GM12878 (cell line): ENCODE measurements at regions not wholly inside any gene's neighbourhood (a gene's known extent, or its start where the extent isn't known, plus 50 kb on each side); places are given as distances from the start of the nearest gene placed in this dataset.

Experiments used
- ATAC-seq: fragments of 200-7000 bp; cut with Tn5 transposase; 3 replicates; pipeline ENCODE4 v1.9.1; 2020; ENCODE audit warnings: mild to moderate bottlenecking, moderate library complexity
- BruUV-seq: library from RNA; stranded (reverse); fragments of 400-500 nt; replicated peaks from 2 replicates; lab custom pipeline; 2021; lab: Mats Ljungman, UMichigan
- CTCF ChIA-PET: fragments of 300-600 bp; sonication (Branson Sonifier 250); formaldehyde crosslinking; extraction: SDS; loops from one replicate; lab custom pipeline; 2021; ENCODE audit warnings: inconsistent platforms; lab: Yijun Ruan, JAX
- POLR2A ChIA-PET: fragments of 350-600 bp; formaldehyde crosslinking; extraction: SDS; loops from one replicate; lab custom pipeline; 2021; ENCODE audit warnings: inconsistent platforms; lab: Charles Lee
- RAD21 ChIA-PET: fragments of 300-600 bp; sonication (Branson Sonifier 250); formaldehyde crosslinking; loops from one replicate; lab custom pipeline; 2023; ENCODE audit warnings: antibody characterized with exemption; ENCODE audit not compliant: unreplicated experiment; lab: Charles Lee
- SMC1A ChIA-PET: fragments of 300-600 bp; sonication (Branson Sonifier 250); formaldehyde crosslinking; loops from one replicate; lab custom pipeline; 2023; ENCODE audit not compliant: unreplicated experiment, uncharacterized antibody; lab: Charles Lee
- DNase-seq: peaks from one replicate; pipeline ENCODE4 v3.0.0-alpha.2; 2011; ENCODE audit warnings: low read depth, low spot score
- FAIRE-seq: peaks from 3 replicates; lab custom pipeline; 2011; peaks lifted over from hg19 to GRCh38; lab: Jason Lieb, UNC
- H2AFZ ChIP-seq: 2 replicates; pipeline ENCODE4 v1.6.0; 2011; ENCODE audit warnings: low read depth, low read length, control low read depth; ENCODE audit not compliant: control insufficient read depth
- H3K27ac ChIP-seq: 2 replicates; pipeline ENCODE4 v1.5.1; 2011; ENCODE audit warnings: control low read depth; ENCODE audit not compliant: control insufficient read depth, insufficient read depth
- H3K27me3 ChIP-seq, 2 experiments: replicated peaks in 1 of 2; 2 replicates each; pipeline versions ENCODE4 v1.6.0 to v1.6.1; 2011; ENCODE audit warnings: low read length in 1 of 2; ENCODE audit not compliant: control insufficient read depth in 2 of 2, insufficient read depth in 2 of 2
- H3K36me3 ChIP-seq, 2 experiments: 2 replicates each; pipeline ENCODE4 v1.5.1; 2011; ENCODE audit warnings: low read length in 1 of 2; ENCODE audit not compliant: control insufficient read depth in 2 of 2, insufficient read depth in 2 of 2
- H3K4me1 ChIP-seq: 2 replicates; pipeline ENCODE4 v1.6.1; 2011; ENCODE audit warnings: mild to moderate bottlenecking, low read length, moderate library complexity, mixed read lengths; ENCODE audit not compliant: control insufficient read depth, insufficient read depth
- H3K4me2 ChIP-seq: 2 replicates; pipeline ENCODE4 v1.6.0; 2011; ENCODE audit warnings: control low read depth; ENCODE audit not compliant: control insufficient read depth, insufficient read depth
- H3K4me3 ChIP-seq: fragments of 200-600 bp; sonication (generic); 2 replicates; pipeline ENCODE4 v1.5.1; 2016
- H3K79me2 ChIP-seq: 2 replicates; pipeline ENCODE4 v1.6.0; 2011; ENCODE audit warnings: low read length; ENCODE audit not compliant: control insufficient read depth, insufficient read depth
- H3K9ac ChIP-seq: 2 replicates; pipeline ENCODE4 v1.8.0; 2011; ENCODE audit warnings: low read length, control low read depth, mixed read lengths; ENCODE audit not compliant: control insufficient read depth, insufficient read depth
- H3K9me3 ChIP-seq: replicated peaks from 3 replicates; pipeline ENCODE4 v1.5.1; 2011; ENCODE audit warnings: mild to moderate bottlenecking, low read length; ENCODE audit not compliant: control insufficient read depth, insufficient read depth
- H4K20me1 ChIP-seq: 2 replicates; pipeline ENCODE4 v1.6.0; 2011; ENCODE audit not compliant: control insufficient read depth, insufficient read depth
- ATF2 ChIP-seq: IDR thresholded peaks from 2 replicates; pipeline ENCODE4 v1.6.1; 2012; ENCODE audit warnings: low read length, inconsistent platforms
- GATAD2B ChIP-seq: fragments of 450-650 bp; conservative IDR thresholded peaks from 2 replicates; pipeline ENCODE4 v1.6.1; 2017; ENCODE audit warnings: low read depth, mild to moderate bottlenecking, moderate library complexity
- IKZF1 ChIP-seq: fragments of 450-650 bp; conservative IDR thresholded peaks from 2 replicates; pipeline ENCODE4 v1.6.1; 2017; ENCODE audit warnings: antibody characterized with exemption, mild to moderate bottlenecking
- IRF4 ChIP-seq: IDR thresholded peaks from 2 replicates; pipeline ENCODE4 v1.6.1; 2011; ENCODE audit warnings: low read depth, low read length
- NFYA ChIP-seq: IDR thresholded peaks from 2 replicates; pipeline ENCODE4 v1.6.1; 2011; ENCODE audit warnings: low read depth, mild to moderate bottlenecking, low read length, improper control_type of control experiment, borderline replicate concordance
- NR2C2 ChIP-seq: IDR thresholded peaks from 2 replicates; pipeline ENCODE4 v1.6.1; 2011; ENCODE audit warnings: borderline replicate concordance, low read depth; ENCODE audit not compliant: control insufficient read depth, insufficient read length
- POLR2AphosphoS5 ChIP-seq: IDR thresholded peaks from 2 replicates; pipeline ENCODE4 v1.6.1; 2011; ENCODE audit warnings: mild to moderate bottlenecking, low read length, inconsistent platforms
- REST ChIP-seq: IDR thresholded peaks from 2 replicates; pipeline ENCODE4 v1.6.1; 2012; ENCODE audit warnings: mild to moderate bottlenecking, low read depth, low read length
- SIN3A ChIP-seq: IDR thresholded peaks from 2 replicates; pipeline ENCODE4 v1.6.1; 2012; ENCODE audit warnings: low read depth, low read length, improper control_type of control experiment
- SIX5 ChIP-seq: IDR thresholded peaks from 2 replicates; pipeline ENCODE4 v1.6.1; 2011; ENCODE audit warnings: mild to moderate bottlenecking, low read depth, low read length, moderate library complexity; ENCODE audit not compliant: severe bottlenecking
- SMAD5 ChIP-seq: IDR thresholded peaks from 2 replicates; pipeline ENCODE4 v1.6.1; 2016; ENCODE audit warnings: antibody characterized with exemption, low read depth
- YBX1 ChIP-seq: fragments of 450-650 bp; IDR thresholded peaks from 2 replicates; pipeline ENCODE4 v1.6.1; 2016; ENCODE audit warnings: antibody characterized with exemption
- ZNF217 ChIP-seq: fragments of 450-650 bp; IDR thresholded peaks from 2 replicates; pipeline ENCODE4 v1.6.1; 2017; ENCODE audit warnings: antibody characterized with exemption, mild to moderate bottlenecking
- ZNF24 ChIP-seq: fragments of 450-650 bp; IDR thresholded peaks from 2 replicates; pipeline ENCODE4 v1.6.1; 2017; ENCODE audit warnings: antibody characterized with exemption, mild to moderate bottlenecking
- ZSCAN29 ChIP-seq: fragments of 450-650 bp; IDR thresholded peaks from 2 replicates; pipeline ENCODE4 v1.6.1; 2017; ENCODE audit warnings: mild to moderate bottlenecking, moderate library complexity
- WGBS: methylation state at CpG from one replicate; pipeline ENCODE4 v1.1.6; 2016; ENCODE audit warnings: low lambda C conversion rate; ENCODE audit not compliant: insufficient replicate concordance, insufficient coverage; ENCODE audit errors: missing lambda C conversion rate; 5-methylcytosine and 5-hydroxymethylcytosine counted together
- in situ Hi-C: fragments of 300-500 bp; cut with MboI; formaldehyde crosslinking; loops from 9 replicates; pipeline ENCODE4 v1.14.3; 2018; ENCODE audit warnings: mixed read lengths
- intact Hi-C: fragments of 100-400 bp; cut with micrococcal nuclease; formaldehyde crosslinking; loops from one replicate; pipeline ENCODE4 v1.14.2; 2022; ENCODE audit not compliant: unreplicated experiment
- TF ChIP-seq, protein P1 (sequence below): IDR thresholded peaks from 2 replicates; pipeline ENCODE4 v1.6.1; 2011; ENCODE audit warnings: low read depth, mild to moderate bottlenecking, low read length, moderate library complexity, borderline replicate concordance; ENCODE audit errors: extremely low read depth
- TF ChIP-seq, protein P2 (sequence below): IDR thresholded peaks from 2 replicates; pipeline ENCODE4 v1.6.1; 2012; ENCODE audit warnings: low read depth, low read length, improper control_type of control experiment

- in situ Hi-C loops: loop anchor here (10.0 kb wide), 1 partner anchor 696 kb away; no protein-coding TSS in a partner anchor
- ATAC-seq (no peak), FAIRE-seq (no peak), DNase-seq (no peak)
- ChIA-PET CTCF (interaction anchor here (1.0 to 1.1 kb wide), 2 partner anchors 61 to 595 kb away, joined by 3 read pairs; no protein-coding TSS in a partner anchor), POLR2A (no interaction called here), SMC1A (interaction anchor here (0.5 to 0.7 kb wide), 3 partner anchors 61 to 579 kb away, joined by 3 to 4 read pairs (median 3); no protein-coding TSS in a partner anchor), RAD21 (no interaction called here)
- H3K27me3 ChIP-seq: peaks cover 0 to 5% of the 10 kb centered on the region in 2 experiments; a peak in 3 of 4 replicates
- H4K20me1 ChIP-seq: no peaks in the 10 kb centered on the region
- intact Hi-C loops: loop anchor here (10.0 kb wide), 3 partner anchors 284 to 976 kb away; no protein-coding TSS in a partner anchor
- no peak overlapping the region for H3K9ac ChIP-seq
- H3K4me3 ChIP-seq: no peak overlapping the region
- H3K4me2 ChIP-seq: no peak overlapping the region
- no peaks in the 10 kb centered on the region for H3K4me1 ChIP-seq
- no peaks in the 10 kb centered on the region for H3K79me2 ChIP-seq
- no peaks in the 10 kb centered on the region; a peak in 1 of 4 replicates for H3K36me3 ChIP-seq
- H2AFZ ChIP-seq: no peak overlapping the region
- no peaks in the 10 kb centered on the region for H3K9me3 ChIP-seq
- no TSS peak for BruUV-seq
- H3K27ac ChIP-seq: no peak overlapping the region
- 34% methylated on average over 2 of the region's 2 CpGs for WGBS
- no peak for TF ChIP-seq ZNF24
- TF ChIP-seq, protein P1, sequence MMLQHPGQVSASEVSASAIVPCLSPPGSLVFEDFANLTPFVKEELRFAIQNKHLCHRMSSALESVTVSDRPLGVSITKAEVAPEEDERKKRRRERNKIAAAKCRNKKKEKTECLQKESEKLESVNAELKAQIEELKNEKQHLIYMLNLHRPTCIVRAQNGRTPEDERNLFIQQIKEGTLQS: no peak
- TF ChIP-seq POLR2AphosphoS5: no peak
- TF ChIP-seq REST: no peak
- TF ChIP-seq IRF4: no peak
- no peak for TF ChIP-seq NFYA
- TF ChIP-seq NR2C2: no peak
- no peak for TF ChIP-seq ZSCAN29
- TF ChIP-seq, protein P2, sequence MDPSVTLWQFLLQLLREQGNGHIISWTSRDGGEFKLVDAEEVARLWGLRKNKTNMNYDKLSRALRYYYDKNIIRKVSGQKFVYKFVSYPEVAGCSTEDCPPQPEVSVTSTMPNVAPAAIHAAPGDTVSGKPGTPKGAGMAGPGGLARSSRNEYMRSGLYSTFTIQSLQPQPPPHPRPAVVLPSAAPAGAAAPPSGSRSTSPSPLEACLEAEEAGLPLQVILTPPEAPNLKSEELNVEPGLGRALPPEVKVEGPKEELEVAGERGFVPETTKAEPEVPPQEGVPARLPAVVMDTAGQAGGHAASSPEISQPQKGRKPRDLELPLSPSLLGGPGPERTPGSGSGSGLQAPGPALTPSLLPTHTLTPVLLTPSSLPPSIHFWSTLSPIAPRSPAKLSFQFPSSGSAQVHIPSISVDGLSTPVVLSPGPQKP: no peak
- no peak for TF ChIP-seq SMAD5
- no peak for TF ChIP-seq SIN3A
- no peak for TF ChIP-seq GATAD2B
- TF ChIP-seq SIX5: no peak
- no peak for TF ChIP-seq YBX1
- TF ChIP-seq IKZF1: no peak
- no peak for TF ChIP-seq ATF2
- TF ChIP-seq ZNF217: no peak
Observed at GRCh38 chr5:61650661-61651060, 318.6 kb downstream of the ZSWIM6 start.
